ENCODE measurements at regions not wholly inside any gene's neighbourhood (a gene's known extent, or its start where the extent isn't known, plus 50 kb on each side); places are given as distances from the start of the nearest gene placed in this dataset.

- DNase-seq: peak; percentile 31
These were observed 190.4 kb upstream of the BCL6 start for GRCh38 chr3:187935623-187936156.

DNA sequence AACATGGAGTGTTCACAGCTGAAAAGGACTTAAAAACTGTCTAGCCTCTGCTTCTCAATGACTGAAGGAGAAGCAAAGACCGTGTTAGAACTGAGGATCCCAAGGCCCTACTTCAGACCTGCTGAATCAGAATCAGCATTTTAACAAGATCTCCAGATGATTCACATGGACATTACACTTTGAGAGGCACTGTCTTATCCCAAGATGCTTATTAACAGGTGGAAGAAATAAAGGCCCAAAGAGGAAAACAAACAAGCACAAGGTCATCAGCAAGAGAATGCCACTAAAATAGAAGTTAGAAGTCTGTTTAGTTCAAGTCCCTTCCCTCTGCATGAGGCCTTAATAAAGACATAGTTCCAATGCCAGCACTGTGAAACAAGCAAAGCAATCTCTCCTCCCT is 191.4 kb upstream of the BCL6 start:
- DNase-seq: no peak

- DNase-seq: no peak
These were observed 194.6 kb upstream of the BCL6 start for GRCh38 chr3:187939891-187940290.

- no peak for DNase-seq
These were observed 196.0 kb upstream of the BCL6 start for GRCh38 chr3:187941135-187941847.

- DNase-seq: no peak
These were observed 196.6 kb upstream of the BCL6 start for GRCh38 chr3:187941848-187942194.

DNA sequence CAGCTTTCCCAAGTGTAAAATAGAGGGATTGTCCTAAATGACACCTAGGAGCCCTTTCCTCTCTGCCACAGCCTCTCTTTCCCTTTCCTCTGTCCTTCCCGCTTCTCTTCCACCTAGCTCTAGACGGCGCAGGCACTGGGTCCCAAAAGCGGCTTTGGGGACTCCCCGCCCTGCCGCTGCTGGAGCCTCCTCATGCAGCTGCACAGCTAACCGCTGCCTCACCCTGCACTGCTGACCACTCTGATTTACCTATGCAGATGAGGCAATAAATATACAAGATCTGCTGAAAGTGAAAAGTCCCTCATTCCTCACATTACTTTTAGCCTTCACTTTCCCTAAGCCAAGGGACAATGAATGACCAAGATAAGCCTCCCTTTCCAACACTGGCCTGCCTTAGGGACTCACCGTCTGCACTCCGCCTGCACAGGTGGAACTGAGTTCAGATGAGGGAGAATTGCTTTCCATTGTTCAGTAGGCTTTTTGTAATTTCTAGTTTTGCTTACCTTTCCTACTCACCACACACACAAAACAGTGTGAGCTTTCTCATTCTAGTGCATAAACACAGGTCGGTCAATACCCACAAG is 197.5 kb upstream of the BCL6 start:
- no peak for DNase-seq

- DNase-seq: no peak
These were observed 198.6 kb upstream of the BCL6 start for GRCh38 chr3:187943677-187944389.

DNA sequence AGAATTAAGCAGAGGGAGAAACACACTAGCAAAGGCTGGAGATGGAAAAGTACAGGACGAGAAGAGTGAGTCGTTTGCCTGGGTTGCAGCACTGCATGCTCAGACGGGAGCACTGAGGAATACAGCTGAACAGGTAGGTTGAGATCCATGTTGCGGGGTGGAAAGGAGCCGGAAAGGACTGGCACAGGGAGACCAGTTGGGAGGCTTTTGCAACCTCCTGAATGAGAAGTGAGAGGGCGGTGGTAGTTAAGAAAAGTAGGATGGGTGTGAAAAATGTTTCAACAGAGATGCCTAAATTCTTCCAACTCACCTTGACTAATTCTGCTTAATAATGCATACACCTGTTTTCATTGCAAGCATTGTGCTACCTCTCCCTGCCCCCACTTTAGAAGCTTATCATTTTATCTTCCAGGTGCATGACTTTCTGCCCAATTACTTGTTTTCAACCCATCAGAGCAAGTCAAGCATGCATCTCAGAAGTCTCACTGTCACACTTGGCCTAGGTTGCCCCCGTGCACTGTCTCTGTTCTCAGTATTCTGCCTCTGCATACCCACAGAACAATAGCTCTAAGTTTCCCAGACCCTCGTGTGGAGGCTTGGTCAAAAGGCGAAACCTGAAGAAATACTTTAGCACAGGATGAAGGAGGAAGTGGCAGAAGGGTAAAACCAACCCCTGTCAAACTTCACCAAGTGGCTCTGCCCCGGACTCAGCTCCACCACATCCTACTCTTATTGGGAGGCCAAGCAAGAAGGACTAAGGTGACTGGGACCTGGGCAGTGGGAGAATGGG is 199.3 kb upstream of the BCL6 start:
- DNase-seq: no peak

DNA sequence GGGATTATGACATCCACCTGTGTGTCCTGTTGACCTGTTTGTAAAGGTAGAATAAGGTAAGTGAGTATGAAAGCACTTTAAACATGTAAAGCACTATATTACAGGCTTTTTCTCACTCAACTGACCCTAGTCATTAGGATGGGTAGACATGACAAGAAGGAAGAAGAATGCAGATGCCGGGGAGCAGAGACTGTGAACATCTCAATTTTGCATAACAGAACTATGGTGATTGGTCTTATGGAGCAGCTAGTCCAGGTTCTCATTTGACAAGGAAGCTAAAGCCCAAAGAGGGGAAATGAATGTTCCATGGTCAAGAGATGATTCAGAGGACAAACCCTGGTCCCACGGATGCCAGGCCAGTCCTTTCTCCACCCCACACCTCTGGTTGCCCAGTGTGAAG is 200.1 kb upstream of the BCL6 start:
- DNase-seq: no peak

DNA sequence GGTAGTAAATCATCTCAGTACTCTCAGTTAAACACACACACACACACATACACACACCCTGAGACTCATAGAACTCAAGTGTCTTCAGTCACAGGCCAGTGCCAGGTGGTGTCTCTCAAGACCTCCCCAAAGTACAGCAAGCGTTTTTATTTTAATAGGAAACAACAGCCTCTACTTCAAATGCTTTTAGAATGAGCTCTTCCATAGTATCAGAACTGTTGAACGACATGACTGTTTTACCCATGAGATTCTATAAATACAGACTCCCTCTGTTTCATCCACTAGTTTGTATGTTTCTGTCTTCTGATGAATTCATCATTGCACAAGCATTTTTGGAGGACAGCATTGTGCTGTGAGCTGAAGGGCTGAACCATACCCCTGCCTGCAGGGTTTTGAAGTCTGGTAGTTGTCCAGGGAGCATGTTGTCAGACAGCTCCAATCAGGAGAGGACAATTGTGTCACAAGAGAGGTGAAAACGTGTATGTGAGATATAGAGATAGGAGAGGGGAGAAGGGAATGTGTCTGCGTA is 201.0 kb upstream of the BCL6 start:
- DNase-seq: no peak

- no peak for DNase-seq
These were observed 201.7 kb upstream of the BCL6 start for GRCh38 chr3:187946981-187947380.

- no peak for DNase-seq
These were observed 202.8 kb upstream of the BCL6 start for GRCh38 chr3:187947927-187948682.

DNA sequence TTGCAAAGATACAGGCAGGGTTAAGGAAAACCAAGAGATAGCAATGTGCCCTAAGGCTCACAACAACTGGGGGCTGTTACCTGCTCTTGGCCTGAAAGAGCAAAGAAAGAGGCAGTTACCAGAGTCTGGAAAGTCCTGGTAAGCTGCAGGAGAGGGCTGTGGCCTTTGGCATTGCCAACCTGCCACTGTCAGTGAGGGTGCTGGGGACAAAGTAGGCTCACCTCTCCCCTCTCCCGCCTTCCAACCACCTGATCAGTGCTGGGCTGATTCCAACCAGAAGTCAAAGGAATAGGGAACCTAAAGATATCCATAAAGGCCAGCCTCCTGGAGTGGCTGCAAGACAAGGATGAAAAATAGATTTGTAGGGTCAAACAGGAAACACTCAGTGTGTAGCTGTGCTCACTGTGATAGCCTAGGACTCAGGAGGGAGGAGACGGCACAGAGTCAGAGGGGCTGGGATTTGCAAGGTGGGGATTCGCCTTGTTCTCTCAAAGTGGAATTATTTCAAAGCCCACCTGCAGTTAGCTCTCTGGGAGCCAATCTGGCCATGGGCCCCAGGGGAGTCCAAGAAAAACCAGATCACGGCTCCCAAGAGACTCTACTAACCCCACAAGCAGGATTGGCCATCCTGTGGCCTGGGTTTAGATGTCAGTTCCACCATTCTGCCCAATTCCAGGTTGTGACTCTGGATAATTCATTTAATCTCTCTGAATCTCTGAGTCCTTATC is 204.0 kb upstream of the BCL6 start:
- DNase-seq: no peak

- no peak for DNase-seq
These were observed 203.3 kb upstream of the LPP start for GRCh38 chr3:187950671-187951070.

DNA sequence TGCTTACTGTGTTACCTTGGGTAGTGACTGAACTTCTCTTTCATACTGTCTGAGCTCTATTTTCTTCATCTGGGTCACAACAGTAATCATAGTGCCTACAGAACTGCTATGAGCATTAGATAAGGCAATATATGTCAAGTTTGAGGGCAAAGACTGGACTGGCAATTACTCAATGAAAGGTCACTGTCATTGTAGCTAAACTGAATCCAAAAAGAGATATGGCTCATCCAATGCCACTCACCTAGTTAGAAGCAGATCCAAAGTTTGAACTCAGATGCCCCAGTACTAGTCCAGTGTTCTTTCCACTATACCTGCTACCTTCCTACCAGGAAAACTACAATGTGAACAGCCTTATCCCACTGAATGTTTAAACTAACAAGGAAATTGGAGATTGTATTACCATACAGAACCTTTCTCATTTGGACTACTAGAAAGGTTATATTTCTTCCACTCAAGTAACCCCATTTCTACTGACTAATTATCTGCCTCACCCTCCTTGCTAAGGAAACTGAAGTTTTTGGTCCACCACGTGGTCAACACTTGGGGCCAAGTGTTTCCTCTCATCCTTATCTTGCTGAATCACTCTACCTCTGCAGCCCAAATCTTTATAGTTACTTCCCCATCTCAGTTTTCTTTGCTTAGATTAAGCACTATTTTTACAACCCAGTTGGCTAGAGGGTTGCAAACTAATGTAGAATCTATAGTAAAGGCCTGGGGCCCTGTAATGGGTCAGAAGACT is 202.3 kb upstream of the LPP start:
- DNase-seq: no peak

GRCh38 chr3:187952849-187953248 is 201.1 kb upstream of the LPP start:
- no peak for DNase-seq

DNA sequence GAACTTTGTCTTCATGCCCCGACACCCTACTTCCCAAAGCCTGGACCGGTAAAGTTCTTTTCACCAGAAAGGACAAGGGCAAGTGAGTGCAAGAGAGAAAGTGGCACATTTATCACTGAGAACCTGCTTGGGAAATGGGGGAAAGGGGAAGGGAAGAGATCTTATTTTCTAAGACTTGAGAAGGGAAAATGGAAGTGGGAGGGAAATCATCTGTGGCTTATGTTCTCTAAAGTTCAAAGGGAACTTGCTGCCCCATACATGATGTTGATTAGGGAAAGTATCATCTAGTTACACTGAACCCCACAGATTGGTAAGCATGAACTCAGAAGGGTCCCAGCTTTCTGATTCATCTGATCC is 199.5 kb upstream of the LPP start:
- DNase-seq: no peak

DNA sequence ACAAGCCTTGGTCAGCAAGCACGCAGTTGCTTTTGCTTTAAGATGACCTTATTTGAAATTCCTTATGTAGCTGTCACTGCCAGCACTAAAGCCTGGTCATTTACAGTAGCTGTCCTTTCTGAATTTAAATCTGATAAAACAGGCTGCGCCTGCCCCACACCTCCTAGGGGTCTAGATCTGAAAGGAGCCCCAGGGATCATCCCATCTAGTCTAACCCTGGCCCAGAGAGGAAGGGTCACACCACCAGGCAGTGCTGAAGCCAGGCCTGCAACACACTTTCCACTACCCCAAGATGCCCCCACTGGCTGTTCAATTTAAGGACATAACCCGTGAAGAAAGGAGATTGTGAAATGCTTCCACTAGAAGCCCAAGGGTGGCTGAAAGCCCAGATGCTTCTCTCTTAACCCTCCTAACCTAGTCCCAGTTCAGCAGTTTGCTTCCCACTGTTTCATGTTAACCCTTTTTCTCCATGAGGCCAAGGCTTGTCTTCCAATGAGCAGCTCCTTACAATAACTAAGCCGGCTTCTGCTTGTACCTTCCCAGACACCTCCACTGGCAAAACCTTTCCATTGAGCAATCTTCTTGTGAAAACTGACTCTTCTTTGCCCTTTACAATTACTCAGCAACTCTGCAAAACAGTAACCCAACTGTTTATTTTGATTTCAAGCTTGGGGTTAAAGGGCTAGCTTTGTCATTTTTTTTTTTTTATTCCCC is 198.9 kb upstream of the LPP start:
- no peak for DNase-seq

- no peak for DNase-seq
These were observed 198.4 kb upstream of the LPP start for GRCh38 chr3:187955587-187955952.

DNA sequence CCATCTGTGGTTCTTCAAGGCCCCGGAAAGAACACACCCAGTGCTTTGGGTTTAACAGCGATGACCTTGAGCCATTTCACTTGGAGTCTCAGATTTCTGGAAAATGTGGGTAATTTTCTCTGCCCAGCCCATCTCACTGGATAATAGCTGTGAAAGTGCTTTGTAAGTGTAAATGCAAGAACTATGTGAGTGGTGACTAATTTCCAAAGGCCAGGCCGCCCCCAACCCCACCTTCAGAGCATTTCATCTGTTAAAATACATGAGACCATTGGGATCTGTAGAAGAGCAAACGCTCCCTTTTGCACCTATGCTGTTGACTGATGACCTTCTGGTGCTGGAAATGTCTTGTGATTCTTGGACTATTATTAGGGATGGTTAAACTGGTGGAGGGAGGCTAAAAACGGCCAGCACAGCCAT is 196.8 kb upstream of the LPP start:
- no peak for DNase-seq
